Epithelial cell of esophagus (primary cell): ENCODE measurements at regions not wholly inside any gene's neighbourhood (a gene's known extent, or its start where the extent isn't known, plus 50 kb on each side); places are given as distances from the start of the nearest gene placed in this dataset.

Experiments
- DNase-seq: peaks from one replicate; pipeline ENCODE4 v3.0.0; 2010; ENCODE audit warnings: low read depth
- H3K4me3 ChIP-seq: 2 replicates; pipeline ENCODE4 v1.5.1; 2011; ENCODE audit warnings: mild to moderate bottlenecking, low read length, control low read depth
- TF ChIP-seq, protein P1 (sequence below): IDR thresholded peaks from 2 replicates; pipeline ENCODE4 v1.5.1; 2011; ENCODE audit warnings: low read depth, mild to moderate bottlenecking, low read length, control low read depth, inconsistent platforms; ENCODE audit not compliant: insufficient read depth; ENCODE audit errors: missing control alignments

- H3K4me3 ChIP-seq, result no peak overlapping the region
- no peak for DNase-seq
- TF ChIP-seq, protein P1, sequence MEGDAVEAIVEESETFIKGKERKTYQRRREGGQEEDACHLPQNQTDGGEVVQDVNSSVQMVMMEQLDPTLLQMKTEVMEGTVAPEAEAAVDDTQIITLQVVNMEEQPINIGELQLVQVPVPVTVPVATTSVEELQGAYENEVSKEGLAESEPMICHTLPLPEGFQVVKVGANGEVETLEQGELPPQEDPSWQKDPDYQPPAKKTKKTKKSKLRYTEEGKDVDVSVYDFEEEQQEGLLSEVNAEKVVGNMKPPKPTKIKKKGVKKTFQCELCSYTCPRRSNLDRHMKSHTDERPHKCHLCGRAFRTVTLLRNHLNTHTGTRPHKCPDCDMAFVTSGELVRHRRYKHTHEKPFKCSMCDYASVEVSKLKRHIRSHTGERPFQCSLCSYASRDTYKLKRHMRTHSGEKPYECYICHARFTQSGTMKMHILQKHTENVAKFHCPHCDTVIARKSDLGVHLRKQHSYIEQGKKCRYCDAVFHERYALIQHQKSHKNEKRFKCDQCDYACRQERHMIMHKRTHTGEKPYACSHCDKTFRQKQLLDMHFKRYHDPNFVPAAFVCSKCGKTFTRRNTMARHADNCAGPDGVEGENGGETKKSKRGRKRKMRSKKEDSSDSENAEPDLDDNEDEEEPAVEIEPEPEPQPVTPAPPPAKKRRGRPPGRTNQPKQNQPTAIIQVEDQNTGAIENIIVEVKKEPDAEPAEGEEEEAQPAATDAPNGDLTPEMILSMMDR, result peak; percentile 6
Observed at GRCh38 chr2:10520154-10520553, 72.0 kb upstream of the ODC1 start.

GRCh38 chr2:10519394-10519740, 71.2 kb upstream of the ODC1 start:
- TF ChIP-seq, protein P1, result no peak
- DNase-seq, result no peak
- no peak overlapping the region for H3K4me3 ChIP-seq

GRCh38 chr2:10518470-10519393, 70.6 kb upstream of the ODC1 start:
- H3K4me3 ChIP-seq, result no peak overlapping the region
- TF ChIP-seq, protein P1, result no peak
- no peak for DNase-seq

- H3K4me3 ChIP-seq, result no peak overlapping the region
- TF ChIP-seq, protein P1, result no peak
- no peak for DNase-seq
Observed at GRCh38 chr2:10517351-10518043, 69.4 kb upstream of the ODC1 start.

DNA sequence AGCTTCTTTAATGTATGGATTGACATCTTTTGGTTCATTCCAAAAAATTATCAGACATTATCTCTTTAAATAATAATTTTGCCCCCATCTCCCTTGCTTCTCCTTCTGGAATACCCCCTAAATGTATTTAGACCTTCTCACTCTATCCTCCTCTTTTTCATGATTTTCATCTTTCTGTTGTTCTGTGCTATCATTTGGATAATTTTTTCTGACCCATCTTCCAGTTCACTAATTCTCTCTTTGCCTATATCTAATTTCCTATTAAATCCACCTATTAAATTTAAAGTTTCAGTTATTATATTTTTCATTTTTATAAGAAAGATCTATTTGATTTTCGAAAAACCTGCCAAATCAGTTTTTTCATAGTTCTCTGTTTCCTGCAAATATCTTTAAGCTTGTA, 67.8 kb upstream of the ODC1 start:
- no peak for DNase-seq
- TF ChIP-seq, protein P1, result no peak
- H3K4me3 ChIP-seq, result no peak overlapping the region

GRCh38 chr2:10514743-10515142, 66.6 kb upstream of the ODC1 start:
- TF ChIP-seq, protein P1, result no peak
- peak; percentile 99 for DNase-seq

More at GRCh38 chr2:10514743-10515142, 66.6 kb upstream of the ODC1 start:
- H3K4me3 ChIP-seq, result no peak overlapping the region
